ENCODE measurements at regions not wholly inside any gene's neighbourhood (a gene's known extent, or its start where the extent isn't known, plus 50 kb on each side); places are given as distances from the start of the nearest gene placed in this dataset.

GRCh38 chr4:30653291-30653690 lies 66.9 kb upstream of the PCDH7 start:
- ChIA-PET POLR2A (no interaction called here), CTCF (interaction anchor here (0.8 kb wide), 1 partner anchor 19 kb away, joined by 3 read pairs; no protein-coding TSS in a partner anchor)
- DNase-seq (ENCODE audit: extremely low spot score), result no peak
- TF ChIP-seq CTCF (IDR thresholded peaks at IDR 0.05; ENCODE audit: control extremely low read depth, extremely low read depth, low read depth, missing control alignments), result no peak

GRCh38 chr4:30656828-30657227 lies 63.3 kb upstream of the PCDH7 start:
- CTCF ChIA-PET, result no interaction called here
- DNase-seq (ENCODE audit: extremely low spot score), result no peak
- TF ChIP-seq CTCF (IDR thresholded peaks at IDR 0.05; ENCODE audit: control extremely low read depth, extremely low read depth, low read depth, missing control alignments), result no peak
- POLR2A ChIA-PET, result no interaction called here

- ChIA-PET POLR2A (no interaction called here), CTCF (no interaction called here)
- no peak for DNase-seq (ENCODE audit: extremely low spot score)
- no peak for TF ChIP-seq CTCF (IDR thresholded peaks at IDR 0.05; ENCODE audit: control extremely low read depth, extremely low read depth, low read depth, missing control alignments)
Measured at GRCh38 chr4:30667919-30668318, 52.2 kb upstream of the PCDH7 start.

- no peak for DNase-seq (ENCODE audit: extremely low spot score)
- TF ChIP-seq CTCF (IDR thresholded peaks at IDR 0.05; ENCODE audit: control extremely low read depth, extremely low read depth, low read depth, missing control alignments), result no peak
- POLR2A ChIA-PET, result no interaction called here
- CTCF ChIA-PET, result interaction anchor here (1.0 kb wide), 1 partner anchor 10 kb away, joined by 3 read pairs; no protein-coding TSS in a partner anchor
Measured at GRCh38 chr4:30670206-30670605, 50.0 kb upstream of the PCDH7 start.

All from GM10248 (cell line).